ENCODE measurements at regions not wholly inside any gene's neighbourhood (a gene's known extent, or its start where the extent isn't known, plus 50 kb on each side); places are given as distances from the start of the nearest gene placed in this dataset.

- TF ChIP-seq HMGXB4 (CRISPR knock-in tag; IDR thresholded peaks at IDR 0.05) (no peak), MLX (CRISPR knock-in tag; IDR thresholded peaks at IDR 0.05) (no peak), ZNF671 (CRISPR knock-in tag; IDR thresholded peaks at IDR 0.05) (no peak)
Observed at GRCh38 chr18:14933049-14933851, 185.3 kb downstream of the ANKRD30B start (continued).

GRCh38 chr18:14933964-14934363 is 186.0 kb downstream of the ANKRD30B start:
- Mint-ChIP-seq H3K27me3 (ENCODE audit: low read depth) (peaks cover 12% of the 10 kb centered on the region; the same call in 1 of the 2 replicates), H3K9me3 (peaks cover 76% of the 10 kb centered on the region), H3K4me3 (no peak overlapping the region), H3K36me3 (peaks cover 76% of the 10 kb centered on the region), H3K4me1 (no peaks in the 10 kb centered on the region), H3K27ac (no peak overlapping the region)
- CTCF ChIA-PET = no interaction called here
- POLR2A ChIA-PET = no interaction called here
- TF ChIP-seq EMX1 (CRISPR knock-in tag; IDR thresholded peaks at IDR 0.05) (no peak), CBFB (CRISPR knock-in tag; IDR thresholded peaks at IDR 0.05; ENCODE audit: low read depth) (no peak), NR1H2 (CRISPR knock-in tag; IDR thresholded peaks at IDR 0.05) (no peak), ZNF416 (CRISPR knock-in tag; IDR thresholded peaks at IDR 0.05) (no peak), ZNF423 (CRISPR knock-in tag; IDR thresholded peaks at IDR 0.05) (no peak), ZNF121 (CRISPR knock-in tag; IDR thresholded peaks at IDR 0.05) (no peak), ZNF263 (CRISPR knock-in tag; IDR thresholded peaks at IDR 0.05; ENCODE audit: low read depth) (no peak), MXD4 (CRISPR knock-in tag; IDR thresholded peaks at IDR 0.05; ENCODE audit: borderline replicate concordance) (no peak), RELA (CRISPR knock-in tag; IDR thresholded peaks at IDR 0.05; ENCODE audit: borderline replicate concordance) (no peak), CREB1 (CRISPR knock-in tag; IDR thresholded peaks at IDR 0.05) (no peak), ZBTB43 (CRISPR knock-in tag; IDR thresholded peaks at IDR 0.05) (no peak), TEAD4 (CRISPR knock-in tag; IDR thresholded peaks at IDR 0.05) (no peak), ZMAT4 (CRISPR knock-in tag; IDR thresholded peaks at IDR 0.05) (no peak), TCF7 (CRISPR knock-in tag; IDR thresholded peaks at IDR 0.05; ENCODE audit: low read depth) (no peak), ZNF532 (CRISPR knock-in tag; IDR thresholded peaks at IDR 0.05; ENCODE audit: borderline replicate concordance) (no peak), USF1 (CRISPR knock-in tag; IDR thresholded peaks at IDR 0.05) (no peak), TEAD1 (CRISPR knock-in tag; IDR thresholded peaks at IDR 0.05) (no peak), E2F4 (CRISPR knock-in tag; IDR thresholded peaks at IDR 0.05; ENCODE audit: borderline replicate concordance, low read depth) (no peak), ZNF232 (CRISPR knock-in tag; IDR thresholded peaks at IDR 0.05) (no peak), IRF2 (CRISPR knock-in tag; IDR thresholded peaks at IDR 0.05; ENCODE audit: borderline replicate concordance, low read depth) (no peak)
- ATAC-seq (no peak), DNase-seq (ENCODE audit: low spot score) (no peak)

All from WTC11 (cell line).